AG09309 (cell line): ENCODE measurements at regions not wholly inside any gene's neighbourhood (a gene's known extent, or its start where the extent isn't known, plus 50 kb on each side); places are given as distances from the start of the nearest gene placed in this dataset.

Source experiments
- DNase-seq: peaks from one replicate; pipeline ENCODE4 v3.0.0-alpha.2; 2010; ENCODE audit warnings: low read depth
- H3K4me3 ChIP-seq: 2 replicates; pipeline ENCODE4 v1.5.1; 2011; ENCODE audit warnings: mild to moderate bottlenecking, low read depth, low read length, moderate library complexity; ENCODE audit not compliant: control insufficient read depth
- TF ChIP-seq, protein P1 (sequence below): IDR thresholded peaks from 2 replicates; pipeline ENCODE4 v1.5.1; 2011; ENCODE audit warnings: mild to moderate bottlenecking, low read depth, low read length, inconsistent platforms; ENCODE audit not compliant: insufficient read depth, control insufficient read depth; ENCODE audit errors: missing control alignments

DNA sequence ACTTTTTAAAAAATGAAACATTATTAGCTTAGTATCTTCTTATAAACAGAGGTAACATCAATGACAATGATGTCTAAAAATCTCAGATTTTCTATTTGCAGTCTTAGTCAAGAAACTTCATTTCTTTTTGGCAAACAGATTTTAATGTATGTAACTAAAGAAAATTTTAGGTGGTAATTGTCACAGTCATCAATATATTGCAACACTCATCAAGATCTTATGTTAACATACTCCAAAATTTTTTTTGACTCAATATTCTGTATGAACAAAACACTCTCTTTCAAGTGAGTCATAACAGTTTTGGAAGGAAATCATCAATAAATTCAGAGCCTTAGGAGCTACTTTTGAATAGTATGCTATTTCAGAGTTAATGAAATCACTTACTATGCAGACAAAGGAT lies 1507.6 kb downstream of the SLITRK1 start:
- TF ChIP-seq, protein P1, sequence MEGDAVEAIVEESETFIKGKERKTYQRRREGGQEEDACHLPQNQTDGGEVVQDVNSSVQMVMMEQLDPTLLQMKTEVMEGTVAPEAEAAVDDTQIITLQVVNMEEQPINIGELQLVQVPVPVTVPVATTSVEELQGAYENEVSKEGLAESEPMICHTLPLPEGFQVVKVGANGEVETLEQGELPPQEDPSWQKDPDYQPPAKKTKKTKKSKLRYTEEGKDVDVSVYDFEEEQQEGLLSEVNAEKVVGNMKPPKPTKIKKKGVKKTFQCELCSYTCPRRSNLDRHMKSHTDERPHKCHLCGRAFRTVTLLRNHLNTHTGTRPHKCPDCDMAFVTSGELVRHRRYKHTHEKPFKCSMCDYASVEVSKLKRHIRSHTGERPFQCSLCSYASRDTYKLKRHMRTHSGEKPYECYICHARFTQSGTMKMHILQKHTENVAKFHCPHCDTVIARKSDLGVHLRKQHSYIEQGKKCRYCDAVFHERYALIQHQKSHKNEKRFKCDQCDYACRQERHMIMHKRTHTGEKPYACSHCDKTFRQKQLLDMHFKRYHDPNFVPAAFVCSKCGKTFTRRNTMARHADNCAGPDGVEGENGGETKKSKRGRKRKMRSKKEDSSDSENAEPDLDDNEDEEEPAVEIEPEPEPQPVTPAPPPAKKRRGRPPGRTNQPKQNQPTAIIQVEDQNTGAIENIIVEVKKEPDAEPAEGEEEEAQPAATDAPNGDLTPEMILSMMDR = no peak
- DNase-seq = no peak
- H3K4me3 ChIP-seq = no peak overlapping the region

- H3K4me3 ChIP-seq = no peak overlapping the region
- TF ChIP-seq, protein P1 = no peak
- no peak for DNase-seq
Measured at GRCh38 chr13:82370316-82370715, 1512.0 kb downstream of the SLITRK1 start.

GRCh38 chr13:82364525-82364924 lies 1517.7 kb downstream of the SLITRK1 start:
- TF ChIP-seq, protein P1 = no peak

DNA sequence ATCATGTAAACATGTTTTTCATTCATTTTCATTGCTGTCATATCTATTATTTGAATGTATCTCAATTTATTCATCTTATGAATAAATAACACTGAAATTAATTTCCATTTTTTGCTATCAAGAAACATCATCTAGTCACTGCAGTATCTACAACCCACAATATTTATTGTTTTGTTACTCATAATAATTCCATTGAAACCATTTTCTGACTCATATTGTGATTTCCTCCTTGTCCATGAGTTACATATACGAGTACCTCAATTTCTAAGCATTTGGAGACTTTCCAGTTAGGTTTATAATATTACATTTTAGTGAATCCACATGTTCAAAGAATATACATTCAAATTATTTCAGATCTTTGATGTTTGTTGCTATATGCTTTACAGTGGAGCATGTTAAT lies 1524.0 kb downstream of the SLITRK1 start:
- no peak overlapping the region for H3K4me3 ChIP-seq
- TF ChIP-seq, protein P1 = no peak
- DNase-seq = no peak

More at GRCh38 chr13:82364525-82364924, 1517.7 kb downstream of the SLITRK1 start:
- H3K4me3 ChIP-seq = no peak overlapping the region
- no peak for DNase-seq

- H3K4me3 ChIP-seq = no peak overlapping the region
- DNase-seq = no peak
- TF ChIP-seq, protein P1 = no peak
Measured at GRCh38 chr13:82356667-82357410, 1525.4 kb downstream of the SLITRK1 start.

DNA sequence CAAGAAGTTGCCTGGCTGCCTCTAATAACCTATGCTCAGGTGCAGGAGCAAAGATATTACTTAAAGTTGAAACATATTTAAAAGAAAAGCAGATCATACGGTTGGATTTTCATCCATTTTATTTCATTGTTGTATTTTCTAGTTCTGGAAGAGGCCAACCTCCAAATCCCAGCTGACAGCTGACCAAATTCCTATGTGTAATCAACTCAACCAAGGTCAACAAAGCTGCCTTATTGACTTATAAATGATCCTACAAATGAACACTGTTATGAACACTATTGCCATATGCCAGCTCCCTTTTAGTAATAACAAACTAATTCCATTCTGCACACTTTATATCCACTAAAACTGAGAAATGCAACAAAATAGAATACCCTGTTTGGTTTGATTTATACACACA lies 1537.4 kb downstream of the SLITRK1 start:
- TF ChIP-seq, protein P1 = no peak
- no peak for DNase-seq
- H3K4me3 ChIP-seq = no peak overlapping the region
